ENCODE measurements at regions not wholly inside any gene's neighbourhood (a gene's known extent, or its start where the extent isn't known, plus 50 kb on each side); places are given as distances from the start of the nearest gene placed in this dataset.

- no peak for DNase-seq (ENCODE audit: low spot score)
Observed at GRCh38 chr15:69712991-69713390, 260.4 kb downstream of the RPLP1 start.

- peak; percentile 24 for DNase-seq (ENCODE audit: low spot score)
Observed at GRCh38 chr15:69713726-69714559, 261.3 kb downstream of the RPLP1 start.

DNA sequence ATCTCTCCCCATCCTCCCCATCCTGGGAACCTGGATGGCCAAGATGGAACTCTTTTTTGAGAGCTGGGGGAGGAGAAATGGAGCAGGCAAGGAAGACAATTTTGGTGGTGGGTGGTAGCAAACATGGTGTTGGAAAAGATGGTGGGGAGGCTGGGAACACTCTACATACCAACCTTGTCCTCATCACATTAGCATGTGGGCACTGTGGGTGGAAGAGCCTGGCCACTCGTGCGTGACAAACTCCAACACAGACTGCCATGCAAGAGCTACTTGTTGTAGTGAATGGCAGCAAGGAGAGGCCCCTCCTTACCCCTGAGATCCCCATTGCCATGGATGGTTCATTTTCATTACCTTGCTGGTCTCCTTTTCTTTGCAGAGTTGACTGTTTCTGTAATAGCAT lies 262.6 kb downstream of the RPLP1 start:
- DNase-seq (ENCODE audit: low spot score), result no peak

DNA sequence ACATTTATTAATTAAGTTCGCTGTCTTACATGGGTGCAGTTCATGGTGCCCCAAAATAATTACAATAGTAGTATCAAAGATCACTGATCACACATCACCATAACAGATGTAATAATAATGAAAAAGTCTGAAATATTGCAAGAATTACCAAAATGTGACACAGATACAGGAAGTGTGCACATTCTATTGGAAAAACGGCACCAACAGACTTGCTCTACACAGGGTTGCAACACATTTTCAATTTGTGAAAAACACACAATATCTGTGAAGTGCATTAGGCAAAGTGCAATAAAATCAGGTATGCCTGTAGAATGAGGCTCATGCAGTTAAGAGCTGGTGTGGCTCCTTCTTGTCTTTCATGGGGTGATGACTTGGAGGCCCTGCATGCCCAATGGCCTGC lies 265.8 kb downstream of the RPLP1 start:
- no peak for DNase-seq (ENCODE audit: low spot score)

DNA sequence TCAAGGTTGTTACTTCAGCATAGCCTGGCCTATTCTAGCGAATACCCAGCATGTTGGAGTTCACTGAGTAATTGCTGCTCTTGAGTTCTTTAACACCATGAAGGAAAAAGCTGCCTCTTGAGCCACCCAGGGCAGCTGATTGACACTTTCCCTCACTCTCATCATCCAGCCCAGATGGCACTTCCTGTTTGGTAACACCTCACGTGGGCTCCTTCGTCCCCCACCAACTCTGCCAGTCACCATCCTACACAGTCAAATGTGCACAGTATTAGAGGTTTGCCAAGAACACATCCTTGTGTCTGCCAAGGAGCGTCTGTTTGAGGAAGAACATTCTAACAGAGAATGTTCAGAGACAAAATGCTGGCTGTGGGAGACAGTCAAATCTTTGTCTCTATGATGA lies 266.3 kb downstream of the RPLP1 start:
- peak; percentile 33 for DNase-seq (ENCODE audit: low spot score)

- DNase-seq (ENCODE audit: low spot score), result peak; percentile 52
Observed at GRCh38 chr15:69719527-69720240, 267.1 kb downstream of the RPLP1 start.

- DNase-seq (ENCODE audit: low spot score), result no peak
Observed at GRCh38 chr15:69720536-69720935, 267.9 kb downstream of the RPLP1 start.

GRCh38 chr15:69722924-69723323 lies 270.3 kb downstream of the RPLP1 start:
- no peak for DNase-seq (ENCODE audit: low spot score)

- DNase-seq (ENCODE audit: low spot score), result no peak
Observed at GRCh38 chr15:69723404-69724096, 270.9 kb downstream of the RPLP1 start.

GRCh38 chr15:69724333-69724732 lies 271.7 kb downstream of the RPLP1 start:
- DNase-seq (ENCODE audit: low spot score), result no peak

DNA sequence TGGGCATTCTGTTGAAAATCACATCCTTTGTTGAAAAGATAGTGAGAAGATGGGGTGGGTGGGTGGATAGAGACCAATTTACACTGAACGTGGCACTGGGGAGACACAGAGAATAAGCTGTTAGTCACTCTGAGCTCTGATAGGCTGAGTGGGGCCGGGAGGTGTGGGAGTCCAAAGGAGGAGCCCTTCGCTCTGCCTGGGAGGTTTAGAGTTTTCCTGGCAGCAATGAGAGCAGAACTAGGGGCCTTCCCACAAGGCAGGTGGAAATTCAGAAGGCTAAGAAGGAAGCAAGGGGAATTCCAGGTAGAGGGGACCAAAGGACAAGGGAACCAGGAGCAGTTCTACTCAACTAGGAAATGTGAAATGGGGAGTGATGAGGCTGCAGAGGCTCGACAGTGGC lies 272.7 kb downstream of the RPLP1 start:
- DNase-seq (ENCODE audit: low spot score), result no peak

- DNase-seq (ENCODE audit: low spot score), result no peak
Observed at GRCh38 chr15:69725957-69726356, 273.3 kb downstream of the RPLP1 start.

DNA sequence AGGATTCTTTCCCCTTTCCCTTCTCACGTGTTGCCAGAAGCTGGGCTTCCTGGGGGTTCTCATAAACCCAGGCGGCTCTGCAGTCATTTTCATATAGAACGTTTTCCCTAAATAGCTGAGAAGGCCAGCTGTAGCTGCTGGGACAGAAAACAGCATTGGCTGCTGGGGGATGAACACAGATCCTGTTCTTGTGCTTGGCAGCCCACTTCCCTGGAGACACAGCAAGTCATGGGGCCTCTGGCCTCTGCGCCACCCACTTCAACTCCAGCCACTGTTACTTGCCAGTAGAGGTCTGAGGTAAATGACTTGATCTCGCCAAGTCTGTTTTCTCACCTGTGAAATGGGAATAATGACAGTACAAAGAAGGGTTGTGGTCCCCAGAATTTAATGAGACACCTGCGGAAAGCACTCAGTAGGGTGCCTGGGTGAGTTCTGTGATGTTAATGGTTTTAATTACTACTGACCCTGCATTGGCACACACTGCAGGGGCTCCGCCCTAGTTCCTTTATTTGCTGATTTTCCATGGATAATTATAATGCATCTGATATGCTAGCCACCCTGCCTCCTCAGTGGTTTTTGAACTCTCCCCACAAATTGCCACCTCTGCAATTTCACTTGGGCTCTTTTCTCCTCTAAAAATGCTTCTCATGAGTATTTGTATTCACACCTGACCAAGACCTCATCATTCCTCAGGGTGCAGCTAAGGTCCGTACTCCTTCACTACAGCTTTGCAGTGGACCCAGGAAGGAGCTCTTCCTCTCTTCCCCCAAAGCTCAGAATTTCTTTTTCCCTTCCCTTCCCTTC lies 274.7 kb downstream of the RPLP1 start:
- no peak for DNase-seq (ENCODE audit: low spot score)

DNA sequence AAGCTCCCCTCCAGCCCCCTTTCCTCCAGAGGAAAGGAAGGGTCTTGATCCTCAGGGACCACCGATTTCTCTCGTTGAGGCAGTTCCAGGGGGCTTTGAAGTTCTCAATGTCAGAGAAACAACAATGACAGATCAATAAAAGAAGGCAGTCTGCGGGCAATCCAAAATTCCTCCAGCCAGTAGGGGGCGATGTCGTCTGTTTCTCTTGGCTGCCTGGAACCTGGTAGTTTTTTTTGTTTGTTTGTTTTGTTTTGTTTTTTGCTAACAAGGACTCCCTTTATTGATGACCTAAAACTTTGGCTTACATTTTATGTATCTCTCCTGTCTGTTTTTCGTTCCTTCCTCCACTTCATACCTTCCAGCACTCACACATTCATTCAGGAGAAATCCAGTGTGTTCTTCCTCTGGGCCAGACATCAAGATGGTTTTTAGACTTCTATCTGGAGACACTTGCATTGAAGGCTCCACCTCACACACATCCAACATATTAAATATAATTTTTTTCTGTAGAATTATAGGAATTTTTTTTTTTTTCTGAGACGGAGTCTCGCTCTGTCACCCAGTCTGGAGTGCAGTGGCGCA lies 276.6 kb downstream of the RPLP1 start:
- peak; percentile 40 for DNase-seq (ENCODE audit: low spot score)

DNA sequence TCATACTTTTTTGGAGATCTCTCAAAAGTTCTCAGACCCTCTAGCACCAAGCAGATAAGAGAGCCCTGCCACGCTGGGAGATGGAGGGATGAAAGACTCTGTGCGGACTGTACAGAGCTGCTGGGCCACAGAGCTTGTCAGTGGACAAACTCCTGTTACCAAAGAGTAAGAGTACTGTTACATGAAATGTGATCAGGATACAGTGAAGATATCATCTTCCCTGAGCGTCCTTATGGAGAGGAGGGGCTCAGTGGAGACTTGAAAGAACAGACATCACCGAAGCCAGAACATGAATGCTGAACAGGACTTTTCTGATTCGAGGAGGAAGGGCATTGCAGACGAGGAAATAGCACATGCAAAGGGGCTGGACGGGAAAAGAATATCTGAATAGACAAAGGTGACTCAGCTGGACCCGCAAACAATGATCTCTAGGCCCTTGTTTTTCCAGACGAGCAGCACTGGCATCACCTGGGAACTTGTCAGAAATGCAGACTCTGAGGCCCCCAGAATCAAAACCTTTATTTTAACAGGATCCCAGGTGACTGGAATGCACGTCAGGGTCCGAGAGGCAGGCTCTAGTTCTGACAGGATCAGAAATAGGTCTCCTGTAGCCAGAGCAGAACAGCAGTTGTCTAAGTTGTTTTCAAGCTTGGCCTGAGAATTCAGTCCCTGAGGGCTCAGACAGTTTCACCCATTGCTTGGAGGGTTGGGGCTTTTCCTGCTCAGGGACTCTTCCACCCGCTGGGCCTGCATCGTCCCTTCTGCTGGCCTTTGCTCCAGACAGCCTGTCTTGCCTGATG lies 277.9 kb downstream of the RPLP1 start:
- no peak for DNase-seq (ENCODE audit: low spot score)

- no peak for DNase-seq (ENCODE audit: low spot score)
Observed at GRCh38 chr15:69731081-69731330, 278.4 kb downstream of the RPLP1 start.

GRCh38 chr15:69731581-69731980 lies 279.0 kb downstream of the RPLP1 start:
- DNase-seq (ENCODE audit: low spot score), result no peak

DNA sequence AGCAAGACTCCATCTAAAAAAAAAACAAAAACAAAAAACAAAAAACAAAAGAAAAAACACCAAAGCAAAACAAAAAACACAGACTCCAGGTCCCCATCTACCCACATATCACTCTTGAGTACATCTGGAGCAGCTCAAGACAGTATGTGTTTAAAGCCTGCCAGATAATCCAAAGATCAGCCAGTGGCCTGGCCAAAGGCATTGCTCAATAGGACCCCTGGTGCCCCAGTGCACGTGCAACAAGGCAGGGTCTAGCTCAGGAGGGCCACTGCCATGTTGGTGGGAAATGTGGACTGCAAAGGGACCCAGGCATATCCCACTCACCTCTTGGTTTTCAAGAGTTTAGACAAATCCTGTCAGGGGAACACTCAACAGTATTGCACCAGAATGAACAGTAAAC lies 279.5 kb downstream of the RPLP1 start:
- DNase-seq (ENCODE audit: low spot score), result no peak

DNA sequence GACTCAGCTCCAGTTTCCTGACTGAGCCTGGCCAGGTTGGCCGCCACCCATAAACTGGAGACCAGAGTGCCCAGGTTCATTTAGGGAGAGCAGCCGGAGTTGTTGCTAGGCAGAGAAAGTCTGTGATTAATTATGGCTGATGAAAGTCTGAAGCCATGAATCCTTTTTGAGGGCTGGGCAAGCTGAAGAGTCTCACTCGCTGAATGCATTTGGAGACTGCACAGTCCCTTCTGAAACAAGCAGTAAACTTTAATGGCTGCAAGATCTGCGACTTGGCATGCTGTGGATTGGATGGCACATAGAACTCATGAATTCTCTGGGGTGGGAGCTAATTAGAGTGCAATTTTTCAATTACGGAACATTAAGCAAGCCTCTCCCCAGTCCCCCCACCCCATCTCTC lies 282.1 kb downstream of the RPLP1 start:
- DNase-seq (ENCODE audit: low spot score), result no peak

DNA sequence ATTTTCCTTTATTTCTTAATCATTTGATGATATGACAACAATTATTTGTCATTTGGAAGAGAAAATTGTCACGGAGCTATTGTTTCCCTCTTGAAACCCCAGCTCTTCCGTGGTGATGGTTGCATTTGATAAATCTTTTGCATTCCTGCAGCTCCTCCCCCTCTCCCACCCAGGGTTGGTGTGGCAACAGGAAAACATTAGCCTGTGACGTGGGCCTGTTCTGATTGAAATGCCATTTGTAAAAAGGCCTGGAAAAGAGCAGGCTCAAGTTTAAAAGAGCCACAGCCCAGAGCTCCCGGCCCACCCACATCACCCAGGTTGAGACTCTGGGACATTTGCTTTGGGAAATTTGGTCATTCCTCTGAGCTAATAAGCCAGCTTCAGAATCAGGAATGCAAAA lies 282.5 kb downstream of the RPLP1 start:
- no peak for DNase-seq (ENCODE audit: low spot score)

DNA sequence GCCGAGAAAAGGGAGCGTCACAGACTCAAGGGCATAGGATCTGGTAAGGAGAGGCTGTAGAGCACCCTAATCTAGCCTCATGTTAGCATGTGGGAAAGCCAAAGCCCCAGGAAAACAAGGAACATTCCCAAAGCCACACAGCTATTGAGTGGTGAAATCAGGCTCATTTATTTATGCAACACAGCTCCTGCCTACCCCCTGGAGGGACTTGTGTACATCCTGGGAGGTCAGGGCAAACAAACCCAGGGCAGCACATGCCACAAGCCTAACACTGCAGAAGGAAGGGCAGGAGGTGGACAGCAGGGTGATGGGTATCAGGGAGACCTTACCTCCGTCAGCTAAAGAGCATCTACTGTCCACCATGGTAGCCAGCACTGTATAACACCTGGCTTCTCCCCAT lies 283.5 kb downstream of the RPLP1 start:
- no peak for DNase-seq (ENCODE audit: low spot score)

All from mucosa of gallbladder (tissue), 1 donor.